ENCODE measurements at regions not wholly inside any gene's neighbourhood (a gene's known extent, or its start where the extent isn't known, plus 50 kb on each side); places are given as distances from the start of the nearest gene placed in this dataset.

DNA sequence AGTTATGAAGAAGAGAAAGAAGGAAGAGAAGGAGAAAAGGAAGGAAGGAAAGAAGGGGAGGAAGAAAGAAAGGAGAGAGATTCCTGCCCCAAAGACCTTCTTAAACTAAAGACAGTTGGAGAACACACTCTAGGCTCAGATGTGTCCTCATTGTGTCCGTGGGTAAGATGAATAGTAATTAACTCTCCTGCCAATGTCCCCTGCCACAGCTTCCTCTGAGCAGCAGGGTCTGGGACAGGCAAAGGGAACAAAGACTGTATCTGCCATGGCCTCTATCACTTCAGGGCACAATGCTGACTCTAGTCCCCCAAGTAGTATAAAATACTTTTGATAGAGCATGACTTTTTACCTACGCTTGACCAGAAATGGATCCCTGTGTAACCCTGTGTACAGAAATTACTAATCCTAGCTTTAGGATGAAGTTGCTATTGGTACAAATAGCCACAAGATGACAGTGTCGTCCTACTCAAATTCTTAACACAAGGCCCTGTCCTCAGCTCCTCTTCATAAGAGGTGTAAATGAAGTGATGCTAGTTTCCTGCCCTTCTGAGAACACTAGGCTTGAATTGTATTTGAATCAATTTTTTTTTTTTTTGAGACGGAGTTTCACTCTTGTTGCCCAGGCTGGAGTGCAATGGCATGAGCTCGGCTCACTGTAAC is 186.2 kb upstream of the GPR12 start:
- no peaks in the 10 kb centered on the region for H3K36me3 ChIP-seq (ENCODE audit: control insufficient read depth in 2 of 2, insufficient read depth in 2 of 2, low read length in 1 of 2)
- H3K4me1 ChIP-seq (ENCODE audit: control insufficient read depth in 2 of 2, insufficient read depth in 2 of 2, low read length in 1 of 2), result no peaks in the 10 kb centered on the region
- H3K27ac ChIP-seq (ENCODE audit: low read depth in 2 of 2, low read length in 1 of 2), result no peak overlapping the region
- no peak overlapping the region for H3K4me3 ChIP-seq (ENCODE audit: low read depth in 1 of 2, low read length in 2 of 2)
- 43 to 47% methylated on average over 5 of the region's 5 CpGs for WGBS, 2 donors
- H3K9me3 ChIP-seq (ENCODE audit: control insufficient read depth in 2 of 2, insufficient read depth in 1 of 2, low read depth in 1 of 2, low read length in 1 of 2), result no peaks in the 10 kb centered on the region
- no peaks in the 10 kb centered on the region for H3K27me3 ChIP-seq (ENCODE audit: control insufficient read depth in 1 of 2, insufficient read depth in 2 of 2, low read length in 2 of 2)

DNA sequence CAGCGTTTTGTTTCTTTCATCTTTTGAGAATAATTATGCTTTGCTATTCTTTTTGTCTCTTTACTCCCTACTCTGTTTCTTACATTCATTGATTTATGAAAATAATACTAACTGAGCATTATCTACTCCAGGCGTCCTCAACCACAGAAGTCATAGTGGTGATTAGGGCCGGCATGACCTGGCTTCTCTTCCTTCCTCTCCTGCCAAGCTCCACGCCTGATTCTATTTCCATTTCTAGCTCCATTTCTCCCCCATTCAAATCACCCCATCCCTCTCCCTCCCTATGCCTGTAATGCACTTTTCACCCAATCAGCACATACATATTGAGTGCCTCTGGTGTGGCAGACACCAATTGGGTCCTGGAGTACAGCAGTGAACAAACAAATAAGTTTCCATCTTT is 183.2 kb upstream of the GPR12 start:
- no peak overlapping the region for H3K27ac ChIP-seq (ENCODE audit: low read depth in 2 of 2, low read length in 1 of 2)
- H3K27me3 ChIP-seq (ENCODE audit: control insufficient read depth in 1 of 2, insufficient read depth in 2 of 2, low read length in 2 of 2), result no peaks in the 10 kb centered on the region
- WGBS, 2 donors, result 56 to 71% methylated on average over 4 of the region's 4 CpGs

DNA sequence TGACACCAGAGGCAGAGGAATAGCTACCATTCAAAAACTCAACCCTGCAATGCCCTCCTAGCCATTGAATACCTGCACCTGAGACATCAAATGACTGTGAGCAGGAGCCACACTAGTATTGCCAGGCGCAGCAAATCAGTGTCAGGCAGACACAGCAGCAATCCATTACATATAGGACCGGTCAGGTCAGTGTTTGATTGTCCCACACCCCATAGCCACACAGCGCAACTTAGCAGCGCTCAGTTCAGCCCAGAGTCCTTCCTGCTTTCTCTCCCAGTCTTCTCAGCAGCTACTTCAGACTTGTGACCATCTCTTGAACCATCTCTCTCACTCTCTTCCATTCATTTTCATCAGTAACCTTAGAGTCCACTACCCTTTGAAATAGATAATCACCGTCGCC is 181.6 kb upstream of the GPR12 start:
- 71 to 80% methylated on average over 6 of the region's 6 CpGs for WGBS, 2 donors
- no peaks in the 10 kb centered on the region for H3K36me3 ChIP-seq (ENCODE audit: control insufficient read depth in 2 of 2, insufficient read depth in 2 of 2, low read length in 1 of 2)

More for the DNA sequence above, 183.2 kb upstream of the GPR12 start:
- H3K4me3 ChIP-seq (ENCODE audit: low read depth in 1 of 2, low read length in 2 of 2), result no peak overlapping the region
- no peaks in the 10 kb centered on the region for H3K4me1 ChIP-seq (ENCODE audit: control insufficient read depth in 2 of 2, insufficient read depth in 2 of 2, low read length in 1 of 2)
- H3K9me3 ChIP-seq (ENCODE audit: control insufficient read depth in 2 of 2, insufficient read depth in 1 of 2, low read depth in 1 of 2, low read length in 1 of 2), result no peaks in the 10 kb centered on the region
- no peaks in the 10 kb centered on the region for H3K36me3 ChIP-seq (ENCODE audit: control insufficient read depth in 2 of 2, insufficient read depth in 2 of 2, low read length in 1 of 2)

DNA sequence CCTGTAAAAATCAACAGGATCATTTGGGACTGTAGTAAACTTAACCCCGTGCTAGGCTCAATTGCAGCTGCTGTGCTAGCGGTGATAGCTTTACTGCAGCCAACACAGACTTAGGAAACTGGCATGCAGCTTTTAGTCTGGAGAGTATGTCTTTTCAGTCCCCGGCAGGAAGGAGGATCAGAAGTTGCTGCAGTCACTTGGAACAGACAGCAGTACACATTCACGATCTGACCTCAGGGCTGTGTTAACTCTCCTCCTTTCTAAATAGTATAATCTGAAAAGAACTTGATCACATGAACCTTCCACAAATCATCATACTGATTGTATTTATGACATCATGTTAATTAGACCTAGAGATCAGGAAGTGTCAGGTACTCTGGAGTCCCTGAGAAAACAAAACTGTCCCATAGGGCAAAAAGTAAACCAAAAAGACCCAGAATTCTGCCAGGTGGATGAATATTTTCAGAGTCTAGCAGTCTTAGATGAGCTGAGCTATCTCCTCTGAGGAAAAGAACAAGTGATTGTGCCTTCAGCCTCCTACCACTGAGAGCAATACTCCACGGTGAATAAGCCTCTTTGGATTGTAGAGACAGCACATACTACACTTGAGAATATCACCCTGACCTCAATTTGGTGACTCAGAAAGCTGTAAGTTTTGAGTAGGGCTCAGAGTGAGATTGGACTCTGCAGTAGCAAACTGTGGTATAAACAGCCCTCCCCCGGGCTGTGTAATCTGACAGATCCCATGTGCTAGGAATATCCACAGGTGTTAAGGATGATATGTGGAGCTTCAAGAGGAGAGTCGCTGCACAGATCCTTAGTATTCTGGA is 181.0 kb upstream of the GPR12 start:
- Histone ChIP-seq H3K4me3 (ENCODE audit: low read depth in 1 of 2, low read length in 2 of 2) (no peak overlapping the region), H3K27ac (ENCODE audit: low read depth in 2 of 2, low read length in 1 of 2) (no peak overlapping the region), H3K27me3 (ENCODE audit: control insufficient read depth in 1 of 2, insufficient read depth in 2 of 2, low read length in 2 of 2) (no peaks in the 10 kb centered on the region), H3K9me3 (ENCODE audit: control insufficient read depth in 2 of 2, insufficient read depth in 1 of 2, low read depth in 1 of 2, low read length in 1 of 2) (no peaks in the 10 kb centered on the region), H3K4me1 (ENCODE audit: control insufficient read depth in 2 of 2, insufficient read depth in 2 of 2, low read length in 1 of 2) (no peaks in the 10 kb centered on the region), H3K36me3 (ENCODE audit: control insufficient read depth in 2 of 2, insufficient read depth in 2 of 2, low read length in 1 of 2) (no peaks in the 10 kb centered on the region)
- WGBS, 2 donors, result 46 to 49% methylated on average over 7 of the region's 7 CpGs

More for the DNA sequence above, 181.6 kb upstream of the GPR12 start:
- no peak overlapping the region for H3K27ac ChIP-seq (ENCODE audit: low read depth in 2 of 2, low read length in 1 of 2)
- H3K9me3 ChIP-seq (ENCODE audit: control insufficient read depth in 2 of 2, insufficient read depth in 1 of 2, low read depth in 1 of 2, low read length in 1 of 2), result no peaks in the 10 kb centered on the region
- H3K4me3 ChIP-seq (ENCODE audit: low read depth in 1 of 2, low read length in 2 of 2), result no peak overlapping the region
- no peaks in the 10 kb centered on the region for H3K4me1 ChIP-seq (ENCODE audit: control insufficient read depth in 2 of 2, insufficient read depth in 2 of 2, low read length in 1 of 2)
- H3K27me3 ChIP-seq (ENCODE audit: control insufficient read depth in 1 of 2, insufficient read depth in 2 of 2, low read length in 2 of 2), result no peaks in the 10 kb centered on the region

DNA sequence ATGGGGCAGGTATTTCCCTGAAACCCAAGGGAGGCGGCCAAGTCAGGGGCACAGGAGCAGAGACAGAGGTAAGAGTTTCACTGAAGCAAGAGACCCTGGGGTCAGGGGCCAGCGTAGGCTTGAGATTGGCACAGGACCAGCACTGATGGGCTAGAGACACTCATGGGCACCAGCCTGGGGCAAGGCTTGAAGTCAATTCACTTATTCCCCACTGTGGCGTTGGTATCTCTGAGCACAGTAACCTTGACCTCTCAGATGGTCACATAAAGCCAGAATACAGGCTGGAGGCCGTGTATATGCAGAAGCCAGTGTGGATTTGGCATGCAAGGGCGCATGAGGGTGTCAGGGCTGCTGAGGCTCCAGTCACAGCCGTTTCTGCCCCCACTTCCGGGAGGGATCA is 173.5 kb upstream of the GPR12 start:
- Histone ChIP-seq H3K4me1 (ENCODE audit: control insufficient read depth in 2 of 2, insufficient read depth in 2 of 2, low read length in 1 of 2) (no peaks in the 10 kb centered on the region), H3K9me3 (ENCODE audit: control insufficient read depth in 2 of 2, insufficient read depth in 1 of 2, low read depth in 1 of 2, low read length in 1 of 2) (no peaks in the 10 kb centered on the region), H3K27me3 (ENCODE audit: control insufficient read depth in 1 of 2, insufficient read depth in 2 of 2, low read length in 2 of 2) (no peaks in the 10 kb centered on the region), H3K36me3 (ENCODE audit: control insufficient read depth in 2 of 2, insufficient read depth in 2 of 2, low read length in 1 of 2) (no peaks in the 10 kb centered on the region), H3K27ac (ENCODE audit: low read depth in 2 of 2, low read length in 1 of 2) (no peak overlapping the region), H3K4me3 (ENCODE audit: low read depth in 1 of 2, low read length in 2 of 2) (no peak overlapping the region)
- 77 to 78% methylated on average over 7 of the region's 7 CpGs for WGBS, 2 donors

DNA sequence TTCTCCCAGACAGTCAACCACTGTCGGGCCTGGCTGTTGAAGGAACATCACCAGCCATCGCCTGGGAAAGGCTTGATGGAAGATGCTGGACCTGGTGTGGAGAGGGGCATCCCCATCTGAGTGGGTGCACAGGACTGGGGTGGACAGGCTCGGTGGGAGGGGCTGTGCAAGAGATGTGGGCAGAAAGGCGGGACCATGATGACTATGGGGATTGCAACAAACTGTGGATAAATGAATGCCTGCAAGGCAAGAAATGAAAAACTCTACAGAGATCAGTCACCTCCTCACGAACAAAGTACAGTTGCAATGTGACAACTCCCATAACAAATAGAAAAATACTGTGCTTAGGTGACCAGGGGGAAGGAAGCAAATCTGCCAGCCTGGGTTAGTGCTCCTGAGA is 171.9 kb upstream of the GPR12 start:
- H3K36me3 ChIP-seq (ENCODE audit: control insufficient read depth in 2 of 2, insufficient read depth in 2 of 2, low read length in 1 of 2), result no peaks in the 10 kb centered on the region
- no peaks in the 10 kb centered on the region for H3K4me1 ChIP-seq (ENCODE audit: control insufficient read depth in 2 of 2, insufficient read depth in 2 of 2, low read length in 1 of 2)
- H3K4me3 ChIP-seq (ENCODE audit: low read depth in 1 of 2, low read length in 2 of 2), result no peak overlapping the region
- no peaks in the 10 kb centered on the region for H3K27me3 ChIP-seq (ENCODE audit: control insufficient read depth in 1 of 2, insufficient read depth in 2 of 2, low read length in 2 of 2)
- 70 to 72% methylated on average over 5 of the region's 5 CpGs for WGBS, 2 donors
- no peak overlapping the region for H3K27ac ChIP-seq (ENCODE audit: low read depth in 2 of 2, low read length in 1 of 2)
- H3K9me3 ChIP-seq (ENCODE audit: control insufficient read depth in 2 of 2, insufficient read depth in 1 of 2, low read depth in 1 of 2, low read length in 1 of 2), result no peaks in the 10 kb centered on the region

DNA sequence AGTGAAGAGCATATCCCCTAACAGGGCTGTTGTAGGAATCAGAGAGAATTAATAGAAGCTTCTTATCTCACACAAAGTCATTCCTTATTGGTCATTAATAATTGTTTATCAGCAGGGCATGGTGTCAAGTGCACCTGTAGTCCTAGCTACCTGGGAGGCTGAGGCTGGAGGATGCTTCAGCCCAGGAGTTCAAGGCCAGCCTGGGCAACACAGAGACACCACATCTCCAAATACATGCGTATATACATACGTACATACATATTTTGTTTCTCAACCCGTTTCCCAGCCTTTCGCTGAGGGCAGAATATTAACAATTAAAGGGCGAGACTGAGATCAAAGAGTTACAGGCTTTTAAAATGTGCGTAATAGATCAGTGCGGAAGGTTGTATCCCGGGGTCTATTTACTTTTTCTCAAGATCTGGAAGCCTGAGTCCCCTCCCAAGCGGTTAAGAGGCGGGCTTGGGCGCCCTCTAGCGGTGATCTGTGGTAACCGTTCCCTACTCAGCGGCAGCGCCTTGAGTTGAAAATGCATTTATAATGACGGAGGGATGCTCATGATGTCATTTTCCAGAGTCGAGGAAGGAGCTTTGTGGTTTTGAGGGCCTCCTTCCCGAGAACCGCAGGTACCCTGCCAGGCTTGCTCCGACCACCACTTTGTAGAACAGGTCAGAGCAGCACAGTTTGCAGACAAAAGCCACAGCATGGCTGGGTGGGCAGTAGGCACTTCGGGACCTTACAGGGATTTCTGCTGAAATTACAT is 169.6 kb upstream of the GPR12 start:
- H3K36me3 ChIP-seq (ENCODE audit: control insufficient read depth in 2 of 2, insufficient read depth in 2 of 2, low read length in 1 of 2), result no peaks in the 10 kb centered on the region
- no peaks in the 10 kb centered on the region for H3K4me1 ChIP-seq (ENCODE audit: control insufficient read depth in 2 of 2, insufficient read depth in 2 of 2, low read length in 1 of 2)
- no peaks in the 10 kb centered on the region for H3K27me3 ChIP-seq (ENCODE audit: control insufficient read depth in 1 of 2, insufficient read depth in 2 of 2, low read length in 2 of 2)
- no peak overlapping the region for H3K4me3 ChIP-seq (ENCODE audit: low read depth in 1 of 2, low read length in 2 of 2)
- no peaks in the 10 kb centered on the region for H3K9me3 ChIP-seq (ENCODE audit: control insufficient read depth in 2 of 2, insufficient read depth in 1 of 2, low read depth in 1 of 2, low read length in 1 of 2)
- no peak overlapping the region for H3K27ac ChIP-seq (ENCODE audit: low read depth in 2 of 2, low read length in 1 of 2)
- 10 to 11% methylated on average over 21 of the region's 21 CpGs for WGBS, 2 donors

DNA sequence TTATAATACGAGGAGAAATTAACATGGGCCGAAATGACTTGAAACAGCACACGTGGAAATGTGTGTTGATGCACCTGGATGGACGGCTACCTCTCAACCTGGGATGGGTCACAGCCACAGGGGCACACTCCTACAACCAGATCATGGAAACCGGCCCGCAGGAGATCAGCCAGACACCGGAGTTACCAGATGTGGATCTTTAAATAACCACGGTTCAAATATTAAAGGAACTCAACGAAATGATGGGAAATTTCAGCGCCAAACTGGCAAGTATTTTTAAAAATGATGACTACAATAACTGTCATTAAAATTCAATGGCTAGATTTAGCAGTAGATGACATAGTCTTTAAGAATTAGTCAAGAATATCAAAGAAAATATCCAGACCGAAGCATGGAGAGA is 166.9 kb upstream of the GPR12 start:
- no peak overlapping the region for H3K4me3 ChIP-seq (ENCODE audit: low read depth in 1 of 2, low read length in 2 of 2)
- H3K27ac ChIP-seq (ENCODE audit: low read depth in 2 of 2, low read length in 1 of 2), result no peak overlapping the region
- no peaks in the 10 kb centered on the region for H3K27me3 ChIP-seq (ENCODE audit: control insufficient read depth in 1 of 2, insufficient read depth in 2 of 2, low read length in 2 of 2)
- no peaks in the 10 kb centered on the region for H3K9me3 ChIP-seq (ENCODE audit: control insufficient read depth in 2 of 2, insufficient read depth in 1 of 2, low read depth in 1 of 2, low read length in 1 of 2)
- 80 to 83% methylated on average over 11 of the region's 11 CpGs for WGBS, 2 donors
- no peaks in the 10 kb centered on the region for H3K36me3 ChIP-seq (ENCODE audit: control insufficient read depth in 2 of 2, insufficient read depth in 2 of 2, low read length in 1 of 2)
- peaks cover 0 to 4% of the 10 kb centered on the region in 2 donors for H3K4me1 ChIP-seq (ENCODE audit: control insufficient read depth in 2 of 2, insufficient read depth in 2 of 2, low read length in 1 of 2)

DNA sequence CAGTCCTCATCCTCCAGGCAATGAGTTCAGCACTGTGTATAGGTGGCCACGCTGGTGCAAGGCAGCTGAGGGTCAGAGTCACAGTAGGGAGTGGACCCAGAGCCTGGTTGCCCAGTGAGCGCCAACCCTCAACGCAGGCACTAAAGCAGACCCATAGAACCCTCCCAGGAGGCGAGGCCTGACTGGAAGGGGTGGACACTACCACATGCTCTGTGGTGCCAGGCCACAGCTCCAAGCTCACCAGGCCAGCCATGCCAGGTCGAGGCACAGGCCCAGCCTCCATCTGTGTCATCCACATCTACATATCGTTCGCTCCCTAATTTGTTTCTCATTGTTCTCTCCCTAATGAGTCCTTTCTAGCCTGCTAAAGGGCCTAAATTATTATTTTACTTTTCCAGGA is 165.8 kb upstream of the GPR12 start:
- Histone ChIP-seq H3K4me3 (ENCODE audit: low read depth in 1 of 2, low read length in 2 of 2) (no peak overlapping the region), H3K27ac (ENCODE audit: low read depth in 2 of 2, low read length in 1 of 2) (no peak overlapping the region), H3K9me3 (ENCODE audit: control insufficient read depth in 2 of 2, insufficient read depth in 1 of 2, low read depth in 1 of 2, low read length in 1 of 2) (no peaks in the 10 kb centered on the region), H3K4me1 (ENCODE audit: control insufficient read depth in 2 of 2, insufficient read depth in 2 of 2, low read length in 1 of 2) (peaks cover 0 to 4% of the 10 kb centered on the region in 2 donors), H3K27me3 (ENCODE audit: control insufficient read depth in 1 of 2, insufficient read depth in 2 of 2, low read length in 2 of 2) (no peaks in the 10 kb centered on the region), H3K36me3 (ENCODE audit: control insufficient read depth in 2 of 2, insufficient read depth in 2 of 2, low read length in 1 of 2) (no peaks in the 10 kb centered on the region)
- 84 to 90% methylated on average over 7 of the region's 7 CpGs for WGBS, 2 donors

Measured in esophagus (tissue), 2 donors.